ENCODE measurements at regions not wholly inside any gene's neighbourhood (a gene's known extent, or its start where the extent isn't known, plus 50 kb on each side); places are given as distances from the start of the nearest gene placed in this dataset.

- Histone ChIP-seq H3K36me3 (no peaks in the 10 kb centered on the region), H3K4me3 (no peak overlapping the region), H3K27ac (no peak overlapping the region), H3K9me3 (peaks cover 0 to 10% (median 4%) of the 10 kb centered on the region in 8 donors), H3K4me1 (no peaks in the 10 kb centered on the region), H3K27me3 (replicated peaks in 1 of 7) (no peaks in the 10 kb centered on the region)
- TF ChIP-seq POLR2AphosphoS5 (IDR thresholded peaks at IDR 0.05): no peak
- no peak for TF ChIP-seq CTCF (IDR thresholded peaks at IDR 0.05 in 8 of 11, conservative IDR thresholded peaks at IDR 0.05 in 3 of 11)
- no peak for TF ChIP-seq POLR2A (IDR thresholded peaks at IDR 0.05)
- intact Hi-C loops (cut with DNase I; ENCODE audit: low total_unique reads): no loop called here
- no peak for DNase-seq
- WGBS, 5 donors: 81 to 96% (median 84%) methylated on average over 3 of the region's 3 CpGs
Observed at GRCh38 chr5:85931220-85931619, 686.5 kb upstream of the COX7C start.

GRCh38 chr5:85938201-85938600 is 679.5 kb upstream of the COX7C start:
- Histone ChIP-seq H3K27ac (no peak overlapping the region), H3K4me1 (no peaks in the 10 kb centered on the region), H3K9me3 (peaks cover 0 to 18% (median 0%) of the 10 kb centered on the region in 8 donors), H3K36me3 (no peaks in the 10 kb centered on the region), H3K4me3 (no peak overlapping the region), H3K27me3 (replicated peaks in 1 of 7) (no peaks in the 10 kb centered on the region)
- intact Hi-C loops (cut with DNase I; ENCODE audit: low total_unique reads): no loop called here
- WGBS, 5 donors: 27 to 55% (median 45%) methylated on average over 3 of the region's 3 CpGs
- DNase-seq: no peak
- no peak for TF ChIP-seq POLR2A (IDR thresholded peaks at IDR 0.05)
- TF ChIP-seq POLR2AphosphoS5 (IDR thresholded peaks at IDR 0.05): no peak
- TF ChIP-seq CTCF (IDR thresholded peaks at IDR 0.05 in 8 of 11, conservative IDR thresholded peaks at IDR 0.05 in 3 of 11): no peak

- Histone ChIP-seq H3K4me3 (no peak overlapping the region), H3K27ac (no peak overlapping the region), H3K9me3 (peaks cover 0 to 18% (median 6%) of the 10 kb centered on the region in 8 donors), H3K36me3 (no peaks in the 10 kb centered on the region), H3K27me3 (replicated peaks in 1 of 7) (no peaks in the 10 kb centered on the region), H3K4me1 (no peaks in the 10 kb centered on the region)
- intact Hi-C loops (cut with DNase I; ENCODE audit: low total_unique reads): no loop called here
- no peak for TF ChIP-seq POLR2AphosphoS5 (IDR thresholded peaks at IDR 0.05)
- TF ChIP-seq POLR2A (IDR thresholded peaks at IDR 0.05): no peak
- TF ChIP-seq CTCF (IDR thresholded peaks at IDR 0.05 in 8 of 11, conservative IDR thresholded peaks at IDR 0.05 in 3 of 11): no peak
- no peak for DNase-seq
- 64 to 84% (median 82%) methylated on average over 3 of the region's 3 CpGs for WGBS, 5 donors
Observed at GRCh38 chr5:85951707-85952210, 666.0 kb upstream of the COX7C start.

- Histone ChIP-seq H3K27ac (no peak overlapping the region), H3K4me3 (no peak overlapping the region), H3K27me3 (replicated peaks in 1 of 7) (no peaks in the 10 kb centered on the region), H3K36me3 (no peaks in the 10 kb centered on the region), H3K9me3 (peaks cover 0 to 18% (median 6%) of the 10 kb centered on the region in 8 donors), H3K4me1 (no peaks in the 10 kb centered on the region)
- TF ChIP-seq POLR2A (IDR thresholded peaks at IDR 0.05) (no peak), POLR2AphosphoS5 (IDR thresholded peaks at IDR 0.05) (no peak), CTCF (IDR thresholded peaks at IDR 0.05 in 8 of 11, conservative IDR thresholded peaks at IDR 0.05 in 3 of 11) (no peak)
- 76 to 93% (median 88%) methylated on average over 2 of the region's 2 CpGs for WGBS, 5 donors
- intact Hi-C loops (cut with DNase I; ENCODE audit: low total_unique reads): no loop called here
- no peak for DNase-seq
Observed at GRCh38 chr5:85952680-85953079, 665.1 kb upstream of the COX7C start.
